ENCODE measurements at regions not wholly inside any gene's neighbourhood (a gene's known extent, or its start where the extent isn't known, plus 50 kb on each side); places are given as distances from the start of the nearest gene placed in this dataset.

- ATAC-seq (ENCODE audit: low FRiP score in 2 of 2) = no peak
- H3K36me3 ChIP-seq = no peaks in the 10 kb centered on the region
- no peak overlapping the region for H3K4me3 ChIP-seq
- no peaks in the 10 kb centered on the region for H3K4me1 ChIP-seq
- H3K9me3 ChIP-seq = no peaks in the 10 kb centered on the region
- no peak for DNase-seq
- no peaks in the 10 kb centered on the region for H3K27me3 ChIP-seq
- TF ChIP-seq POLR2AphosphoS5 (IDR thresholded peaks at IDR 0.05) (no peak), EP300 (IDR thresholded peaks at IDR 0.05) (no peak), POLR2A (IDR thresholded peaks at IDR 0.05) (no peak)
- TF ChIP-seq, protein P1, sequence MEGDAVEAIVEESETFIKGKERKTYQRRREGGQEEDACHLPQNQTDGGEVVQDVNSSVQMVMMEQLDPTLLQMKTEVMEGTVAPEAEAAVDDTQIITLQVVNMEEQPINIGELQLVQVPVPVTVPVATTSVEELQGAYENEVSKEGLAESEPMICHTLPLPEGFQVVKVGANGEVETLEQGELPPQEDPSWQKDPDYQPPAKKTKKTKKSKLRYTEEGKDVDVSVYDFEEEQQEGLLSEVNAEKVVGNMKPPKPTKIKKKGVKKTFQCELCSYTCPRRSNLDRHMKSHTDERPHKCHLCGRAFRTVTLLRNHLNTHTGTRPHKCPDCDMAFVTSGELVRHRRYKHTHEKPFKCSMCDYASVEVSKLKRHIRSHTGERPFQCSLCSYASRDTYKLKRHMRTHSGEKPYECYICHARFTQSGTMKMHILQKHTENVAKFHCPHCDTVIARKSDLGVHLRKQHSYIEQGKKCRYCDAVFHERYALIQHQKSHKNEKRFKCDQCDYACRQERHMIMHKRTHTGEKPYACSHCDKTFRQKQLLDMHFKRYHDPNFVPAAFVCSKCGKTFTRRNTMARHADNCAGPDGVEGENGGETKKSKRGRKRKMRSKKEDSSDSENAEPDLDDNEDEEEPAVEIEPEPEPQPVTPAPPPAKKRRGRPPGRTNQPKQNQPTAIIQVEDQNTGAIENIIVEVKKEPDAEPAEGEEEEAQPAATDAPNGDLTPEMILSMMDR (IDR thresholded peaks at IDR 0.05) = no peak
- H3K27ac ChIP-seq = no peak overlapping the region
These were observed 250.9 kb upstream of the PBX1 start for GRCh38 chr1:164308101-164308500.

DNA sequence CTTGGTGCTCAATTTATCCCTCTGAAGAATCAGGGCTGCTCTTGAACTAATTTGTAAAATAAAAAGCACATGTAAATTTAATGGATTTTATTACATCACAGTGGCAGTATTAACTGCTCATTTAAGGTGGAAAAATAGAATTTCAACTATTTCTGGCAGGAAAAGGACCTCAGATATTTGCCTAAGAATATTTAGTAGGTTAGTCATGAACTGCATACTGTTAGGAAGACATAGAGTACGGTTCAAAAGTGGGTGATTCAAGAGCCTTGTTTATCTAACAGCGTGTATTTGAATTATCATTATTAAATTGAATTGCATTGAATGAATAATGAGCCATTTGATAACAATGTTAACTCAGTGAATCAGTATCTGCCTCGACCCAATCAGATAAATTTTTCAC, 248.8 kb upstream of the PBX1 start:
- DNase-seq = no peak
- Histone ChIP-seq H3K4me3 (no peak overlapping the region), H3K36me3 (no peaks in the 10 kb centered on the region), H3K9me3 (no peaks in the 10 kb centered on the region), H3K27me3 (no peaks in the 10 kb centered on the region), H3K4me1 (no peaks in the 10 kb centered on the region), H3K27ac (no peak overlapping the region)
- ATAC-seq (ENCODE audit: low FRiP score in 2 of 2) = no peak
- TF ChIP-seq POLR2A (IDR thresholded peaks at IDR 0.05) (no peak), EP300 (IDR thresholded peaks at IDR 0.05) (no peak), POLR2AphosphoS5 (IDR thresholded peaks at IDR 0.05) (no peak)
- TF ChIP-seq, protein P1 (IDR thresholded peaks at IDR 0.05) = no peak
- 52 to 66% methylated on average over 3 of the region's 3 CpGs for WGBS, 2 donors

- DNase-seq (no peak), ATAC-seq (ENCODE audit: low FRiP score in 2 of 2) (no peak)
- TF ChIP-seq, protein P1 (IDR thresholded peaks at IDR 0.05) = no peak
- no peak for TF ChIP-seq POLR2A (IDR thresholded peaks at IDR 0.05)
- TF ChIP-seq POLR2AphosphoS5 (IDR thresholded peaks at IDR 0.05) = no peak
- no peak for TF ChIP-seq EP300 (IDR thresholded peaks at IDR 0.05)
- 43 to 58% methylated on average over 5 of the region's 5 CpGs for WGBS, 2 donors
- no peaks in the 10 kb centered on the region for H3K4me1 ChIP-seq
- H3K27ac ChIP-seq = no peak overlapping the region
- no peak overlapping the region for H3K4me3 ChIP-seq
- H3K27me3 ChIP-seq = no peaks in the 10 kb centered on the region
- H3K36me3 ChIP-seq = no peaks in the 10 kb centered on the region
- no peaks in the 10 kb centered on the region for H3K9me3 ChIP-seq
These were observed 247.6 kb upstream of the PBX1 start for GRCh38 chr1:164311377-164311776.

GRCh38 chr1:164320790-164321731, 237.9 kb upstream of the PBX1 start:
- Histone ChIP-seq H3K36me3 (no peaks in the 10 kb centered on the region), H3K4me1 (peaks cover 0 to 5% (median 3%) of the 10 kb centered on the region in 4 donors), H3K9me3 (no peaks in the 10 kb centered on the region), H3K4me3 (peak overlapping the region in 3 of 4 donors; percentile 35 to 50 (median 45)), H3K27ac (no peak overlapping the region), H3K27me3 (no peaks in the 10 kb centered on the region)
- ATAC-seq (ENCODE audit: low FRiP score in 2 of 2) (peak in 1 of 2 donors; percentile 68), DNase-seq (peak in 1 of 2 donors; percentile 84)
- TF ChIP-seq POLR2AphosphoS5 (IDR thresholded peaks at IDR 0.05) (no peak), POLR2A (IDR thresholded peaks at IDR 0.05) (no peak), EP300 (IDR thresholded peaks at IDR 0.05) (no peak)
- WGBS, 2 donors = 9% methylated on average over 40 to 45 of the region's 56 CpGs

- ATAC-seq (ENCODE audit: low FRiP score in 2 of 2) = no peak
- no peaks in the 10 kb centered on the region for H3K9me3 ChIP-seq
- no peak for DNase-seq
- no peak for TF ChIP-seq POLR2A (IDR thresholded peaks at IDR 0.05)
- TF ChIP-seq, protein P1 (IDR thresholded peaks at IDR 0.05) = no peak
- no peak for TF ChIP-seq EP300 (IDR thresholded peaks at IDR 0.05)
- no peak for TF ChIP-seq POLR2AphosphoS5 (IDR thresholded peaks at IDR 0.05)
- peaks cover 0 to 5% (median 2%) of the 10 kb centered on the region in 4 donors for H3K4me1 ChIP-seq
- no peaks in the 10 kb centered on the region for H3K36me3 ChIP-seq
- H3K4me3 ChIP-seq = no peak overlapping the region
- H3K27ac ChIP-seq = no peak overlapping the region
- no peaks in the 10 kb centered on the region for H3K27me3 ChIP-seq
- WGBS, 2 donors = 90 to 93% methylated on average over 6 of the region's 6 CpGs
These were observed 233.2 kb upstream of the PBX1 start for GRCh38 chr1:164325786-164326185.

All from upper lobe of left lung (tissue), 6 donors.